ENCODE measurements at regions not wholly inside any gene's neighbourhood (a gene's known extent, or its start where the extent isn't known, plus 50 kb on each side); places are given as distances from the start of the nearest gene placed in this dataset.

GRCh38 chr1:79825551-79825950 is 819.0 kb upstream of the ADGRL4 start:
- no peak overlapping the region for H3K4me3 ChIP-seq (ENCODE audit: low read depth, low read length)
- no peak for TF ChIP-seq CTCF (IDR thresholded peaks at IDR 0.05; ENCODE audit: borderline replicate concordance, insufficient read depth, low read depth, low read length)

GRCh38 chr1:79822053-79822452 is 815.5 kb upstream of the ADGRL4 start:
- TF ChIP-seq CTCF (IDR thresholded peaks at IDR 0.05; ENCODE audit: borderline replicate concordance, insufficient read depth, low read depth, low read length) = no peak

GRCh38 chr1:79819140-79819539 is 812.6 kb upstream of the ADGRL4 start:
- no peak for TF ChIP-seq CTCF (IDR thresholded peaks at IDR 0.05; ENCODE audit: borderline replicate concordance, insufficient read depth, low read depth, low read length)

More at GRCh38 chr1:79822053-79822452, 815.5 kb upstream of the ADGRL4 start:
- no peak overlapping the region for H3K4me3 ChIP-seq (ENCODE audit: low read depth, low read length)

GRCh38 chr1:79817031-79817560 is 810.6 kb upstream of the ADGRL4 start:
- H3K4me3 ChIP-seq (ENCODE audit: low read depth, low read length) = no peak overlapping the region
- no peak for TF ChIP-seq CTCF (IDR thresholded peaks at IDR 0.05; ENCODE audit: borderline replicate concordance, insufficient read depth, low read depth, low read length)

More at GRCh38 chr1:79819140-79819539, 812.6 kb upstream of the ADGRL4 start:
- H3K4me3 ChIP-seq (ENCODE audit: low read depth, low read length) = no peak overlapping the region

GRCh38 chr1:79815115-79815514 is 808.6 kb upstream of the ADGRL4 start:
- no peak for TF ChIP-seq CTCF (IDR thresholded peaks at IDR 0.05; ENCODE audit: borderline replicate concordance, insufficient read depth, low read depth, low read length)
- no peak overlapping the region for H3K4me3 ChIP-seq (ENCODE audit: low read depth, low read length)

GRCh38 chr1:79811173-79811572 is 804.6 kb upstream of the ADGRL4 start:
- no peak overlapping the region for H3K4me3 ChIP-seq (ENCODE audit: low read depth, low read length)
- TF ChIP-seq CTCF (IDR thresholded peaks at IDR 0.05; ENCODE audit: borderline replicate concordance, insufficient read depth, low read depth, low read length) = no peak

GRCh38 chr1:79808816-79809475 is 802.4 kb upstream of the ADGRL4 start:
- TF ChIP-seq CTCF (IDR thresholded peaks at IDR 0.05; ENCODE audit: borderline replicate concordance, insufficient read depth, low read depth, low read length) = no peak

More at GRCh38 chr1:79808816-79809475, 802.4 kb upstream of the ADGRL4 start:
- H3K4me3 ChIP-seq (ENCODE audit: low read depth, low read length) = no peak overlapping the region

Data from GM12875 (cell line).